Astrocyte of the spinal cord (primary cell): ENCODE measurements at regions not wholly inside any gene's neighbourhood (a gene's known extent, or its start where the extent isn't known, plus 50 kb on each side); places are given as distances from the start of the nearest gene placed in this dataset.

Source experiments
- DNase-seq: peaks from one replicate; pipeline ENCODE4 v3.0.0; 2011; ENCODE audit warnings: low read depth, low spot score
- H3K4me3 ChIP-seq: 2 replicates; pipeline ENCODE4 v1.5.1; 2011; ENCODE audit warnings: low read depth, mild to moderate bottlenecking, low read length, moderate library complexity
- CTCF ChIP-seq: IDR thresholded peaks from 2 replicates; pipeline ENCODE4 v1.5.1; 2012; ENCODE audit warnings: low read depth, mild to moderate bottlenecking, low read length, inconsistent platforms
- in situ Hi-C: cut with HindIII; loops from 2 replicates; pipeline ENCODE4 v1.10.0; 2017; ENCODE audit warnings: low sequenced_read_pairs

- no peak for TF ChIP-seq CTCF
- no peak for DNase-seq
- no peak overlapping the region for H3K4me3 ChIP-seq
- in situ Hi-C loops, result no loop called here
Observed at GRCh38 chr1:191977874-191978506, 180.3 kb upstream of the RGS18 start.

- DNase-seq, result no peak
- in situ Hi-C loops, result no loop called here
- TF ChIP-seq CTCF, result no peak
- no peak overlapping the region for H3K4me3 ChIP-seq
Observed at GRCh38 chr1:191984856-191985255, 173.4 kb upstream of the RGS18 start.

- in situ Hi-C loops, result no loop called here
- no peak for DNase-seq
- H3K4me3 ChIP-seq, result no peak overlapping the region
- TF ChIP-seq CTCF, result no peak
Observed at GRCh38 chr1:191992118-191992517, 166.1 kb upstream of the RGS18 start.

- DNase-seq, result peak; percentile 30
- peak; percentile 42 for TF ChIP-seq CTCF
- in situ Hi-C loops, result no loop called here
- no peak overlapping the region for H3K4me3 ChIP-seq
Observed at GRCh38 chr1:191993549-191993948, 164.7 kb upstream of the RGS18 start.

- no peak for DNase-seq
- in situ Hi-C loops, result no loop called here
- no peak overlapping the region for H3K4me3 ChIP-seq
- no peak for TF ChIP-seq CTCF
Observed at GRCh38 chr1:192002063-192002462, 156.2 kb upstream of the RGS18 start.

- no peak for DNase-seq
- TF ChIP-seq CTCF, result no peak
- H3K4me3 ChIP-seq, result no peak overlapping the region
- in situ Hi-C loops, result no loop called here
Observed at GRCh38 chr1:192003295-192004077, 154.8 kb upstream of the RGS18 start.
